SU-DHL-6 (cell line): ENCODE measurements at regions not wholly inside any gene's neighbourhood (a gene's known extent, or its start where the extent isn't known, plus 50 kb on each side); places are given as distances from the start of the nearest gene placed in this dataset.

Source experiments
- H2AFZ ChIP-seq: fragments of 200-600 bp; sonication (generic); 2 replicates; pipeline ENCODE4 v1.6.1; 2014; ENCODE audit warnings: low read depth, mild to moderate bottlenecking, moderate library complexity, mixed read lengths, antibody characterized with exemption, low read length; ENCODE audit not compliant: severe bottlenecking
- H3F3A ChIP-seq: fragments of 200-600 bp; shearing (Covaris generic); 2 replicates; pipeline ENCODE4 v1.6.0; 2016; ENCODE audit warnings: antibody characterized with exemption, mild to moderate bottlenecking; ENCODE audit not compliant: insufficient read depth
- H3K27ac ChIP-seq: fragments of 200-600 bp; sonication (generic); 2 replicates; pipeline ENCODE4 v1.5.1; 2016; ENCODE audit warnings: low read depth, mild to moderate bottlenecking, low read length, moderate library complexity, mixed read lengths
- H3K27me3 ChIP-seq: fragments of 200-600 bp; sonication (generic), shearing (Covaris generic); 2 replicates; pipeline ENCODE4 v1.6.0; 2014; ENCODE audit warnings: mild to moderate bottlenecking, low read length
- H3K36me3 ChIP-seq: fragments of 200-600 bp; sonication (generic); 2 replicates; pipeline ENCODE4 v1.6.1; 2014; ENCODE audit warnings: mild to moderate bottlenecking, low read length, mixed read lengths
- H3K4me2 ChIP-seq: fragments of 300-600, 200-600 bp; shearing (Covaris generic), sonication (generic); 2 replicates; pipeline ENCODE4 v1.6.0; 2014; ENCODE audit warnings: low read length, low read depth, mild to moderate bottlenecking; ENCODE audit not compliant: poor library complexity, severe bottlenecking
- H3K4me3 ChIP-seq: fragments of 200-600 bp; sonication (generic); 2 replicates; pipeline ENCODE4 v1.5.1; 2014; ENCODE audit warnings: antibody characterized with exemption, low read length, mild to moderate bottlenecking, mixed read lengths; ENCODE audit not compliant: insufficient read depth, poor library complexity, severe bottlenecking
- H3K79me2 ChIP-seq: fragments of 200-600 bp; sonication (generic); 2 replicates; pipeline ENCODE4 v1.6.1; 2014; ENCODE audit warnings: mild to moderate bottlenecking, low read length, moderate library complexity; ENCODE audit not compliant: insufficient read depth
- H3K9ac ChIP-seq: fragments of 200-600 bp; sonication (generic); 2 replicates; pipeline ENCODE4 v1.7.0; 2014; ENCODE audit warnings: mild to moderate bottlenecking, low read length
- H3K9me2 ChIP-seq: fragments of 200-600 bp; sonication (generic); replicated peaks from 2 replicates; pipeline ENCODE4 v1.6.1; 2014; ENCODE audit warnings: low read length; ENCODE audit not compliant: insufficient read depth
- H3K9me3 ChIP-seq: fragments of 200-600 bp; sonication (generic); 2 replicates; pipeline ENCODE4 v1.6.1; 2014; ENCODE audit warnings: low read length, mixed read lengths; ENCODE audit not compliant: insufficient read depth
- H4K20me1 ChIP-seq: fragments of 200-600 bp; sonication (generic); 2 replicates; pipeline ENCODE4 v1.6.1; 2014; ENCODE audit warnings: low read depth, mild to moderate bottlenecking, antibody characterized with exemption, low read length, moderate library complexity, mixed read lengths
- CTCF ChIP-seq: fragments of 200-600 bp; sonication (generic); IDR thresholded peaks from one replicate; pipeline ENCODE4 v1.5.1; 2017; ENCODE audit warnings: antibody characterized with exemption, mild to moderate bottlenecking, low read length, moderate library complexity; ENCODE audit not compliant: insufficient read depth, poor library complexity, severe bottlenecking
- EZH2phosphoT487 ChIP-seq: fragments of 200-600 bp; sonication (generic), shearing (Covaris generic); conservative IDR thresholded peaks from 2 replicates; pipeline ENCODE4 v1.6.1; 2018; ENCODE audit warnings: mild to moderate bottlenecking, antibody characterized with exemption, low read length, moderate library complexity, mixed read lengths

GRCh38 chr16:86824751-86825296, 246.5 kb downstream of the FOXL1 start:
- Histone ChIP-seq H3K36me3 (no peaks in the 10 kb centered on the region), H3K9me3 (no peaks in the 10 kb centered on the region), H3K79me2 (no peaks in the 10 kb centered on the region), H3F3A (no peaks in the 10 kb centered on the region), H3K9me2 (no peaks in the 10 kb centered on the region), H3K27ac (no peak overlapping the region), H2AFZ (no peak overlapping the region), H3K9ac (no peak overlapping the region), H3K4me2 (no peak overlapping the region), H4K20me1 (no peaks in the 10 kb centered on the region), H3K4me3 (no peak overlapping the region), H3K27me3 (no peaks in the 10 kb centered on the region)
- TF ChIP-seq CTCF (no peak), EZH2phosphoT487 (no peak)

- no peak overlapping the region for H3K4me2 ChIP-seq
- no peaks in the 10 kb centered on the region for H3K36me3 ChIP-seq
- no peaks in the 10 kb centered on the region for H3K79me2 ChIP-seq
- H3F3A ChIP-seq, result no peaks in the 10 kb centered on the region
- no peaks in the 10 kb centered on the region for H4K20me1 ChIP-seq
- no peaks in the 10 kb centered on the region for H3K9me3 ChIP-seq
- no peaks in the 10 kb centered on the region for H3K9me2 ChIP-seq
- H2AFZ ChIP-seq, result no peak overlapping the region
- no peak for TF ChIP-seq CTCF
- TF ChIP-seq EZH2phosphoT487, result no peak
- H3K27me3 ChIP-seq, result no peaks in the 10 kb centered on the region
- no peak overlapping the region for H3K4me3 ChIP-seq
- no peak overlapping the region for H3K9ac ChIP-seq
- H3K27ac ChIP-seq, result no peak overlapping the region
Observed at GRCh38 chr16:86825631-86826030, 247.3 kb downstream of the FOXL1 start.

GRCh38 chr16:86826941-86827340, 248.6 kb downstream of the FOXL1 start:
- Histone ChIP-seq H3F3A (no peaks in the 10 kb centered on the region), H3K9me2 (no peaks in the 10 kb centered on the region), H3K79me2 (no peaks in the 10 kb centered on the region), H4K20me1 (no peaks in the 10 kb centered on the region), H3K4me3 (no peak overlapping the region), H2AFZ (no peak overlapping the region), H3K27me3 (no peaks in the 10 kb centered on the region), H3K9me3 (no peaks in the 10 kb centered on the region), H3K9ac (no peak overlapping the region), H3K27ac (no peak overlapping the region), H3K36me3 (no peaks in the 10 kb centered on the region), H3K4me2 (no peak overlapping the region)
- TF ChIP-seq EZH2phosphoT487 (no peak), CTCF (no peak)
